ENCODE measurements at regions not wholly inside any gene's neighbourhood (a gene's known extent, or its start where the extent isn't known, plus 50 kb on each side); places are given as distances from the start of the nearest gene placed in this dataset.

DNA sequence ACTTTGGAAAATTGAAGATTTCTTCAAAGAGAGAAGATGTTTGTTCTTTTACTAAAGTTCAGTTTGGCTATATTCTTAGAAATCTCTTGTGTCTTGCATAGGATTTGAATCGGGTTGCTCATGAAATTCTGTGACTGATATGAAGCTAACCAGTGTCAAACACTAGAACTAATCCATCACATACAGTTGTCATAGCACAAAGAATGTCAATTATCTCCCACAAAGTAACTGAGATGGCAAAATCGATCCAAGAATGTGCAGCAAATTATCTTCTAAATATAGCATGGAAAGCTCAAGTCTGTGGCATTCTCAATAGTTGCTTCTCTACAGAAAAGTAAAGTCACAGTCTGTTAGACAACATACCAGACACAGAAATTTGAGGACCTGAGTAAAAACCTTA lies 768.1 kb upstream of the LRRN3 start:
- Mint-ChIP-seq H3K9me3 (peaks cover 4 to 16% (median 8%) of the 10 kb centered on the region in 7 donors), H3K27ac (no peak overlapping the region)
- H2AFZ ChIP-seq (ENCODE audit: insufficient read depth, low read depth, low read length, poor library complexity, severe bottlenecking): no peak overlapping the region

DNA sequence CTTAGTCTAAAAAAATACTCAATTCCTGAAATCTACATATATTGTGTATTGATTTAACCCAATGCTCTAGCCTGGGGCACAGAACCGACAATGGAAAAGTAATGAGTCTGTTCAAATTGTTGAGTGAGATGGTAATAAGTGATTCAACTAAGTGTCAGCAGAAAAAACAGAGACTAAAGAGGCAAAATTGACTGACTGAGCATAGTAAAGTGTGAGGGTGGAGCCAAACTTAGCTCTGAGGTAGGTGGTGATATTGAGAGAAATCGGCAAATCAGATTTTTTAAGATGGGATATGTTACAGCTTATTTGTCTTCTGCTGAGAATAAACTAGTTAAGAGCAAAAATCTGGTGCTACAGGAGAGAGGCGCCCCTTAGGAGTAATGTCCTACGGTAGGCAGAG lies 764.0 kb upstream of the LRRN3 start:
- H3K4me1 ChIP-seq (ENCODE audit: control insufficient read depth in 1 of 2, insufficient read depth in 2 of 2, low read length in 2 of 2): no peaks in the 10 kb centered on the region
- peaks cover 0 to 5% of the 10 kb centered on the region in 2 donors for H3K9me3 ChIP-seq (replicated peaks in 1 of 2; ENCODE audit: control insufficient read depth in 1 of 2, insufficient read depth in 1 of 2, low read length in 2 of 2)
- H3K79me2 ChIP-seq (ENCODE audit: insufficient read depth, low read length): no peaks in the 10 kb centered on the region
- Mint-ChIP-seq H3K4me1 (no peaks in the 10 kb centered on the region), H3K27me3 (ENCODE audit: low read depth in 3 of 3) (no peaks in the 10 kb centered on the region), H3K27ac (no peak overlapping the region), H3K4me3 (no peak overlapping the region), H3K36me3 (no peaks in the 10 kb centered on the region), H3K9me3 (peaks cover 4 to 8% (median 6%) of the 10 kb centered on the region in 7 donors)
- no peaks in the 10 kb centered on the region for H3K27me3 ChIP-seq (ENCODE audit: control insufficient read depth in 2 of 2, insufficient read depth in 2 of 2, low read length in 2 of 2)
- no peak overlapping the region for H3K4me2 ChIP-seq (replicated peaks; ENCODE audit: extremely low read depth, low read length, poor library complexity, severe bottlenecking)
- no peak for DNase-seq
- 93% methylated on average over 4 of the region's 4 CpGs for WGBS (ENCODE audit: insufficient coverage)
- no peak overlapping the region for H3K4me3 ChIP-seq (replicated peaks in 1 of 3; ENCODE audit: low read depth in 2 of 3, low read length in 3 of 3)
- TF ChIP-seq, protein P1, sequence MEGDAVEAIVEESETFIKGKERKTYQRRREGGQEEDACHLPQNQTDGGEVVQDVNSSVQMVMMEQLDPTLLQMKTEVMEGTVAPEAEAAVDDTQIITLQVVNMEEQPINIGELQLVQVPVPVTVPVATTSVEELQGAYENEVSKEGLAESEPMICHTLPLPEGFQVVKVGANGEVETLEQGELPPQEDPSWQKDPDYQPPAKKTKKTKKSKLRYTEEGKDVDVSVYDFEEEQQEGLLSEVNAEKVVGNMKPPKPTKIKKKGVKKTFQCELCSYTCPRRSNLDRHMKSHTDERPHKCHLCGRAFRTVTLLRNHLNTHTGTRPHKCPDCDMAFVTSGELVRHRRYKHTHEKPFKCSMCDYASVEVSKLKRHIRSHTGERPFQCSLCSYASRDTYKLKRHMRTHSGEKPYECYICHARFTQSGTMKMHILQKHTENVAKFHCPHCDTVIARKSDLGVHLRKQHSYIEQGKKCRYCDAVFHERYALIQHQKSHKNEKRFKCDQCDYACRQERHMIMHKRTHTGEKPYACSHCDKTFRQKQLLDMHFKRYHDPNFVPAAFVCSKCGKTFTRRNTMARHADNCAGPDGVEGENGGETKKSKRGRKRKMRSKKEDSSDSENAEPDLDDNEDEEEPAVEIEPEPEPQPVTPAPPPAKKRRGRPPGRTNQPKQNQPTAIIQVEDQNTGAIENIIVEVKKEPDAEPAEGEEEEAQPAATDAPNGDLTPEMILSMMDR (IDR thresholded peaks at IDR 0.05): no peak
- intact Hi-C loops (cut with micrococcal nuclease): no loop called here
- H3K36me3 ChIP-seq (replicated peaks in 1 of 2; ENCODE audit: control insufficient read depth in 1 of 2, insufficient read depth in 2 of 2, low read length in 2 of 2): no peaks in the 10 kb centered on the region
- H2AFZ ChIP-seq (ENCODE audit: insufficient read depth, low read depth, low read length, poor library complexity, severe bottlenecking): no peak overlapping the region
- H3K9ac ChIP-seq (ENCODE audit: insufficient read depth, low read length, poor library complexity, severe bottlenecking): no peak overlapping the region
- H4K20me1 ChIP-seq (ENCODE audit: insufficient read depth, low read length): no peaks in the 10 kb centered on the region
- H3K27ac ChIP-seq (ENCODE audit: low read depth in 1 of 2, low read length in 2 of 2): no peak overlapping the region

More for the DNA sequence above, 768.1 kb upstream of the LRRN3 start:
- intact Hi-C loops (cut with micrococcal nuclease): no loop called here
- no peak overlapping the region for H3K4me2 ChIP-seq (replicated peaks; ENCODE audit: extremely low read depth, low read length, poor library complexity, severe bottlenecking)
- 80% methylated on average over 1 of the region's 2 CpGs for WGBS (ENCODE audit: insufficient coverage)
- H3K9me3 ChIP-seq (replicated peaks in 1 of 2; ENCODE audit: control insufficient read depth in 1 of 2, insufficient read depth in 1 of 2, low read length in 2 of 2): peaks cover 7 to 13% of the 10 kb centered on the region in 2 donors
- no peak overlapping the region for H3K27ac ChIP-seq (ENCODE audit: low read depth in 1 of 2, low read length in 2 of 2)
- H3K27me3 ChIP-seq (ENCODE audit: control insufficient read depth in 2 of 2, insufficient read depth in 2 of 2, low read length in 2 of 2): no peaks in the 10 kb centered on the region
- H3K27me3 Mint-ChIP-seq (ENCODE audit: low read depth in 3 of 3): no peaks in the 10 kb centered on the region
- TF ChIP-seq, protein P1 (IDR thresholded peaks at IDR 0.05): no peak
- H3K9ac ChIP-seq (ENCODE audit: insufficient read depth, low read length, poor library complexity, severe bottlenecking): no peak overlapping the region
- no peak overlapping the region for H3K4me3 ChIP-seq (replicated peaks in 1 of 3; ENCODE audit: low read depth in 2 of 3, low read length in 3 of 3)
- H3K4me3 Mint-ChIP-seq: no peak overlapping the region
- no peaks in the 10 kb centered on the region for H4K20me1 ChIP-seq (ENCODE audit: insufficient read depth, low read length)
- no peaks in the 10 kb centered on the region for H3K4me1 ChIP-seq (ENCODE audit: control insufficient read depth in 1 of 2, insufficient read depth in 2 of 2, low read length in 2 of 2)
- no peaks in the 10 kb centered on the region for H3K4me1 Mint-ChIP-seq
- no peak for DNase-seq
- H3K36me3 Mint-ChIP-seq: no peaks in the 10 kb centered on the region
- no peaks in the 10 kb centered on the region for H3K36me3 ChIP-seq (replicated peaks in 1 of 2; ENCODE audit: control insufficient read depth in 1 of 2, insufficient read depth in 2 of 2, low read length in 2 of 2)
- H3K79me2 ChIP-seq (ENCODE audit: insufficient read depth, low read length): no peaks in the 10 kb centered on the region
